ENCODE measurements at regions not wholly inside any gene's neighbourhood (a gene's known extent, or its start where the extent isn't known, plus 50 kb on each side); places are given as distances from the start of the nearest gene placed in this dataset.

GRCh38 chr4:162285753-162286152 lies 122.0 kb upstream of the FSTL5 start:
- H3K9me3 Mint-ChIP-seq = peaks cover 4% of the 10 kb centered on the region
- no peak overlapping the region for H3K27ac Mint-ChIP-seq

GRCh38 chr4:162282684-162283083 lies 118.9 kb upstream of the FSTL5 start:
- ATAC-seq (ENCODE audit: low read depth) = no peak
- H3K27ac Mint-ChIP-seq = no peak overlapping the region
- H3K4me1 Mint-ChIP-seq = no peaks in the 10 kb centered on the region
- no peak for DNase-seq (ENCODE audit: low spot score in 2 of 2)
- H3K4me3 Mint-ChIP-seq = no peak overlapping the region
- no peaks in the 10 kb centered on the region for H3K27me3 Mint-ChIP-seq
- H3K9me3 Mint-ChIP-seq = peaks cover 2% of the 10 kb centered on the region
- H3K36me3 Mint-ChIP-seq = no peaks in the 10 kb centered on the region

More at GRCh38 chr4:162285753-162286152, 122.0 kb upstream of the FSTL5 start:
- ATAC-seq (ENCODE audit: low read depth) = no peak
- no peaks in the 10 kb centered on the region for H3K4me1 Mint-ChIP-seq
- H3K27me3 Mint-ChIP-seq = no peaks in the 10 kb centered on the region
- no peak for DNase-seq (ENCODE audit: low spot score in 2 of 2)
- no peaks in the 10 kb centered on the region for H3K36me3 Mint-ChIP-seq
- H3K4me3 Mint-ChIP-seq = no peak overlapping the region

GRCh38 chr4:162274354-162274753 lies 110.6 kb upstream of the FSTL5 start:
- no peaks in the 10 kb centered on the region for H3K4me1 Mint-ChIP-seq
- ATAC-seq (ENCODE audit: low read depth) (no peak), DNase-seq (ENCODE audit: low spot score in 2 of 2) (no peak)
- H3K4me3 Mint-ChIP-seq = no peak overlapping the region
- peaks cover 4% of the 10 kb centered on the region for H3K9me3 Mint-ChIP-seq
- no peaks in the 10 kb centered on the region for H3K27me3 Mint-ChIP-seq
- no peak overlapping the region for H3K27ac Mint-ChIP-seq
- no peaks in the 10 kb centered on the region for H3K36me3 Mint-ChIP-seq

GRCh38 chr4:162272215-162272614 lies 108.4 kb upstream of the FSTL5 start:
- H3K4me1 Mint-ChIP-seq = no peaks in the 10 kb centered on the region
- H3K27me3 Mint-ChIP-seq = no peaks in the 10 kb centered on the region
- no peak for DNase-seq (ENCODE audit: low spot score in 2 of 2)
- H3K27ac Mint-ChIP-seq = no peak overlapping the region
- H3K9me3 Mint-ChIP-seq = peaks cover 4% of the 10 kb centered on the region
- ATAC-seq (ENCODE audit: low read depth) = no peak
- H3K4me3 Mint-ChIP-seq = no peak overlapping the region
- H3K36me3 Mint-ChIP-seq = no peaks in the 10 kb centered on the region

- Mint-ChIP-seq H3K4me3 (no peak overlapping the region), H3K27me3 (no peaks in the 10 kb centered on the region), H3K36me3 (no peaks in the 10 kb centered on the region), H3K9me3 (peaks cover 10% of the 10 kb centered on the region), H3K4me1 (no peaks in the 10 kb centered on the region), H3K27ac (no peak overlapping the region)
- no peak for ATAC-seq (ENCODE audit: low read depth)
- DNase-seq (ENCODE audit: low spot score in 2 of 2) = no peak
These were observed 105.1 kb upstream of the FSTL5 start for GRCh38 chr4:162268911-162269310.

- H3K9me3 Mint-ChIP-seq = peaks cover 17% of the 10 kb centered on the region
- DNase-seq (ENCODE audit: low spot score in 2 of 2) (no peak), ATAC-seq (ENCODE audit: low read depth) (no peak)
- H3K4me1 Mint-ChIP-seq = no peaks in the 10 kb centered on the region
- H3K27ac Mint-ChIP-seq = no peak overlapping the region
- no peak overlapping the region for H3K4me3 Mint-ChIP-seq
- H3K27me3 Mint-ChIP-seq = no peaks in the 10 kb centered on the region
- no peaks in the 10 kb centered on the region for H3K36me3 Mint-ChIP-seq
These were observed 102.0 kb upstream of the FSTL5 start for GRCh38 chr4:162265802-162266201.

- Mint-ChIP-seq H3K4me3 (no peak overlapping the region), H3K9me3 (peaks cover 3% of the 10 kb centered on the region), H3K4me1 (no peaks in the 10 kb centered on the region), H3K27me3 (no peaks in the 10 kb centered on the region), H3K36me3 (no peaks in the 10 kb centered on the region), H3K27ac (no peak overlapping the region)
- no peak for ATAC-seq (ENCODE audit: low read depth)
- DNase-seq (ENCODE audit: low spot score in 2 of 2) = no peak
These were observed 81.3 kb upstream of the FSTL5 start for GRCh38 chr4:162245051-162245450.

GRCh38 chr4:162241857-162242256 lies 78.1 kb upstream of the FSTL5 start:
- ATAC-seq (ENCODE audit: low read depth) = no peak
- no peaks in the 10 kb centered on the region for H3K36me3 Mint-ChIP-seq
- no peaks in the 10 kb centered on the region for H3K4me1 Mint-ChIP-seq
- no peak for DNase-seq (ENCODE audit: low spot score in 2 of 2)
- H3K9me3 Mint-ChIP-seq = peaks cover 3% of the 10 kb centered on the region
- no peaks in the 10 kb centered on the region for H3K27me3 Mint-ChIP-seq
- no peak overlapping the region for H3K4me3 Mint-ChIP-seq
- H3K27ac Mint-ChIP-seq = no peak overlapping the region

- Mint-ChIP-seq H3K4me3 (no peak overlapping the region), H3K27me3 (no peaks in the 10 kb centered on the region), H3K27ac (no peak overlapping the region), H3K9me3 (peaks cover 1% of the 10 kb centered on the region), H3K4me1 (no peaks in the 10 kb centered on the region), H3K36me3 (no peaks in the 10 kb centered on the region)
- DNase-seq (ENCODE audit: low spot score in 2 of 2) (no peak), ATAC-seq (ENCODE audit: low read depth) (no peak)
These were observed 76.4 kb upstream of the FSTL5 start for GRCh38 chr4:162239992-162240769.

- Mint-ChIP-seq H3K27ac (no peak overlapping the region), H3K4me1 (no peaks in the 10 kb centered on the region), H3K27me3 (no peaks in the 10 kb centered on the region), H3K9me3 (no peaks in the 10 kb centered on the region), H3K36me3 (no peaks in the 10 kb centered on the region), H3K4me3 (no peak overlapping the region)
- ATAC-seq (ENCODE audit: low read depth) (no peak), DNase-seq (ENCODE audit: low spot score in 2 of 2) (no peak)
These were observed 73.9 kb upstream of the FSTL5 start for GRCh38 chr4:162237676-162238075.

- no peaks in the 10 kb centered on the region for H3K27me3 Mint-ChIP-seq
- no peak overlapping the region for H3K27ac Mint-ChIP-seq
- H3K9me3 Mint-ChIP-seq = peaks cover 3% of the 10 kb centered on the region
- DNase-seq (ENCODE audit: low spot score in 2 of 2) (no peak), ATAC-seq (ENCODE audit: low read depth) (no peak)
- H3K4me3 Mint-ChIP-seq = no peak overlapping the region
- no peaks in the 10 kb centered on the region for H3K36me3 Mint-ChIP-seq
- H3K4me1 Mint-ChIP-seq = no peaks in the 10 kb centered on the region
These were observed 70.8 kb upstream of the FSTL5 start for GRCh38 chr4:162234595-162234994.

GRCh38 chr4:162232349-162232748 lies 68.5 kb upstream of the FSTL5 start:
- Mint-ChIP-seq H3K4me3 (no peak overlapping the region), H3K27me3 (no peaks in the 10 kb centered on the region), H3K36me3 (no peaks in the 10 kb centered on the region), H3K27ac (no peak overlapping the region), H3K9me3 (peaks cover 4% of the 10 kb centered on the region), H3K4me1 (no peaks in the 10 kb centered on the region)
- DNase-seq (ENCODE audit: low spot score in 2 of 2) (no peak), ATAC-seq (ENCODE audit: low read depth) (no peak)

GRCh38 chr4:162229670-162230069 lies 65.9 kb upstream of the FSTL5 start:
- ATAC-seq (ENCODE audit: low read depth) (no peak), DNase-seq (ENCODE audit: low spot score in 2 of 2) (no peak)
- Mint-ChIP-seq H3K4me3 (no peak overlapping the region), H3K9me3 (peaks cover 4% of the 10 kb centered on the region), H3K36me3 (no peaks in the 10 kb centered on the region), H3K27ac (no peak overlapping the region), H3K4me1 (no peaks in the 10 kb centered on the region), H3K27me3 (no peaks in the 10 kb centered on the region)

GRCh38 chr4:162221148-162221547 lies 57.3 kb upstream of the FSTL5 start:
- Mint-ChIP-seq H3K27ac (no peak overlapping the region), H3K4me3 (no peak overlapping the region), H3K4me1 (no peaks in the 10 kb centered on the region), H3K9me3 (no peaks in the 10 kb centered on the region), H3K27me3 (no peaks in the 10 kb centered on the region), H3K36me3 (no peaks in the 10 kb centered on the region)
- ATAC-seq (ENCODE audit: low read depth) (no peak), DNase-seq (ENCODE audit: low spot score in 2 of 2) (no peak)
